ENCODE measurements at regions not wholly inside any gene's neighbourhood (a gene's known extent, or its start where the extent isn't known, plus 50 kb on each side); places are given as distances from the start of the nearest gene placed in this dataset.
"Not testable (repeated sequence)": the region's sequence is repeated elsewhere in the genome, so short reads cannot be mapped to it uniquely, and the experiment has no call there.

- no peak for DNase-seq (ENCODE audit: low spot score)
Observed at GRCh38 chr4:52373650-52374049, 285.5 kb downstream of the USP46 start.

GRCh38 chr4:52374877-52375276 is 284.2 kb downstream of the USP46 start:
- no peak for DNase-seq (ENCODE audit: low spot score)

GRCh38 chr4:52376132-52376704 is 282.9 kb downstream of the USP46 start:
- peak; percentile 25 for DNase-seq (ENCODE audit: low spot score)

- no peak for DNase-seq (ENCODE audit: low spot score)
Observed at GRCh38 chr4:52377563-52377962, 281.5 kb downstream of the USP46 start.

- DNase-seq (ENCODE audit: low spot score) = peak; percentile 35
Observed at GRCh38 chr4:52407545-52407944, 251.6 kb downstream of the USP46 start.

GRCh38 chr4:52408032-52408431 is 251.1 kb downstream of the USP46 start:
- no peak for DNase-seq (ENCODE audit: low spot score)

GRCh38 chr4:52408471-52408870 is 250.6 kb downstream of the USP46 start:
- DNase-seq (ENCODE audit: low spot score) = no peak

- not testable (repeated sequence) for DNase-seq (ENCODE audit: low spot score)
Observed at GRCh38 chr4:52409766-52410165, 249.3 kb downstream of the USP46 start.

- DNase-seq (ENCODE audit: low spot score) = no peak
Observed at GRCh38 chr4:52410971-52411370, 248.1 kb downstream of the USP46 start.

- DNase-seq (ENCODE audit: low spot score) = no peak
Observed at GRCh38 chr4:52420330-52420729, 238.8 kb downstream of the USP46 start.

- no peak for DNase-seq (ENCODE audit: low spot score)
Observed at GRCh38 chr4:52421811-52422213, 237.3 kb downstream of the USP46 start.

GRCh38 chr4:52423967-52424366 is 235.1 kb downstream of the USP46 start:
- DNase-seq (ENCODE audit: low spot score) = peak; percentile 80

- no peak for DNase-seq (ENCODE audit: low spot score)
Observed at GRCh38 chr4:52425751-52426326, 233.3 kb downstream of the USP46 start.

- DNase-seq (ENCODE audit: low spot score) = no peak
Observed at GRCh38 chr4:52431410-52431809, 227.7 kb downstream of the USP46 start.

GRCh38 chr4:52431869-52432268 is 227.2 kb downstream of the USP46 start:
- DNase-seq (ENCODE audit: low spot score) = no peak

GRCh38 chr4:52442524-52442923 is 216.6 kb downstream of the USP46 start:
- DNase-seq (ENCODE audit: low spot score) = not testable (repeated sequence)

GRCh38 chr4:52472444-52472843 is 186.7 kb downstream of the USP46 start:
- DNase-seq (ENCODE audit: low spot score) = no peak

- no peak for DNase-seq (ENCODE audit: low spot score)
Observed at GRCh38 chr4:52477191-52477780, 181.8 kb downstream of the USP46 start.

- no peak for DNase-seq (ENCODE audit: low spot score)
Observed at GRCh38 chr4:52483186-52483890, 175.8 kb downstream of the USP46 start.

- no peak for DNase-seq (ENCODE audit: low spot score)
Observed at GRCh38 chr4:52507774-52508173, 151.3 kb downstream of the USP46 start.

- DNase-seq (ENCODE audit: low spot score) = no peak
Observed at GRCh38 chr4:52510939-52511565, 148.0 kb downstream of the USP46 start.

GRCh38 chr4:52511825-52512224 is 147.3 kb downstream of the USP46 start:
- no peak for DNase-seq (ENCODE audit: low spot score)

GRCh38 chr4:52512291-52512690 is 146.8 kb downstream of the USP46 start:
- no peak for DNase-seq (ENCODE audit: low spot score)
